SK-MEL-5 (cell line): ENCODE measurements at regions not wholly inside any gene's neighbourhood (a gene's known extent, or its start where the extent isn't known, plus 50 kb on each side); places are given as distances from the start of the nearest gene placed in this dataset.

Source experiments
- DNase-seq: peaks from one replicate; pipeline ENCODE4 v3.0.0-alpha.2; 2016; ENCODE audit warnings: low read depth, low spot score
- in situ Hi-C: cut with HindIII; loops from 2 replicates; pipeline ENCODE4 v1.10.0; 2016; ENCODE audit warnings: low sequenced_read_pairs, high pct_unique_total_duplicates, low pct_unique_long_range_greater_than_20kb

DNA sequence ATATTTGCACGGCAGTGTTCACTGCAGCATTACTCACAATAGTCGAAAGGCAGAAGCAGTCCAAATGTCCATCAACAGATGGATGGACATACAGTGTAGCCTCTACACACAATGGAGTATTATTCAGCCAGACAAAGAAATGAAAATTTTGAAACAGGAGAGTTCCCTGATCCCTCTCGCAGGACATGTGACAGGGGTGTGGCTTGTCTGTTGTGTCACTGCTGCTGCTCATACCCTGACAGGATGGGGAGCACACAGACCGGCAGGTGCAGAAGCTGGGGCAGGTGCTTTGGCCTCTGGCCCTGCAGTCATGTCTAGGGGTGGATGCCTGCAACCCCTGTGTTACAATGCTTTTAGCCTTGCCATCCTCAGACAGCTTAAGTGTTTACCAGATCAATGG lies 204.3 kb downstream of the EFNB2 start:
- DNase-seq, result no peak
- in situ Hi-C loops, result no loop called here

DNA sequence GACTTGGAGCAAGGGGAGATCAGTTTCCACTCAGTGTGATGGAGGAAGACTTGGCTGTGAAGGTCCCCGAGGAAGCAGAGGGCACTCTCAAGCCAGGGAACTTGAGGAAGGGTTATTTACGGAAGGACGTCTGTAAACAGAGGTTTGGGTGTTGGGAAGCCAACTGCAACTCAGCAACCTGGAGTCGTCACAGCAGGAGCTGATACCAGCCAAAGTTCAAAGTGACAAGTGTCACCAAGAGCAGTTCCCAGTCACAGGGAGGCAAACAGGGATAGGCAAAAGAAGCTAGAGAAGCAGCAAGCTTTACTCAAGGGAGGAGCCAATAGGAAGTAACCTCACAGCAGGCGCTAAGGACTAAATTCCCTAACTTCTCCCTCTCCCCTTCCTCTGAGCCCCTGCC lies 205.5 kb downstream of the EFNB2 start:
- DNase-seq, result no peak
- in situ Hi-C loops, result no loop called here

DNA sequence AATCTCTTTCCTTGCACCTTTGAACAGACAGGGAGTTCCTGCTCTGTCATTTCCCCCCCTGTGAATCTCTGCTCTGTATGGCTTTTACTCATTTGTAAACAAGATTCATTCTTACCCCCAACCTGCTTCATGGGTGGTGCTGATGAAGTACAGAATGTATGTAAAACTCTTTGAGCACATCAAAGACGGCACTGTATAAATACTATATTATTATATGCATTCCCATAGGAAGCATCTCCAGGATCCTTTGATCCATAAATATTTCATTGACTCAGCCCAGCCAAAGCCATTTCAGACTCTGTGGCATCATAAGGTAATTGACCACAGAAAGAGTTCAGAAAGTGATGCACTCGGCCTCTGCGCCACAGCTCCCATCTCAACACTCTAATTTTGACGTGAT lies 208.7 kb downstream of the EFNB2 start:
- DNase-seq, result no peak
- in situ Hi-C loops, result no loop called here

DNA sequence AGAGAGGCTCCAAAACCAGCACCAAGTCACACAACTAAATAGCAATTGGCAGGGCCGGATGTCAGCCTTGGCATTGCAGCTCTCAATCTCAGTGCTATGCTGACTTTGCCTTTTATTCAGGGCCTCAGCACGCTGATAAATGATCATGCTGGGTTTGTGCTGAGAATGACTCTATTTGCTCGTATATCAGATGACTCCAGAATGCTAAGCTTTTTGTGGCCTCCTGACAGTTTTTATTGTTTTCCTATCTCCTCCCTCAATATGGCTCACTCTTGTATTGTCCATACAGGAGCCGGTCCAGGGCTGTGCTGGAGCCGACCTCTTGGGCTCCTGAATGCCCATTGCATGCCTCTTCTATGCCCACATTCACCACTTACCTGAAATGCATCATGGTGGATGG lies 211.0 kb downstream of the EFNB2 start:
- DNase-seq, result no peak
- in situ Hi-C loops, result no loop called here

DNA sequence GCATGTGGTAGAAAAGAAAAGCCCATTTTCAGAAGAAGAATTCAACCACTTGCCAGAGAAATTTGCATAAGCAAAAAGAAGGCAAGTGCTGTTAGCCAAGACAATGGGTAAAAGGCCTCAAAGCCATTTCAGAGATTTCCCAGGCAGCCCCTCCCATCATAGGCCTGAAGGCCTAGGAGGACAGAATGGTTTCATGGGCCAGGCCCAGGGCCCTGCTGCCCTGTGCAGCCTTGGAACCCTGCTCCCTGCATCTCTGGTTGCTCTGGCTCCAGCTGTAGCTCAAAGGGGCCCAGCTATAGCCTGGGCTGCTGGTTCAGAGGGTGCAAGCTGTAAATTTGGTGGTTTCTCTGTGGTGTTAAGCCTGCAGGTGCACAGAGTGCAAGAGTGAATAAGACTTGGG lies 212.8 kb downstream of the EFNB2 start:
- DNase-seq, result no peak
- in situ Hi-C loops, result no loop called here

DNA sequence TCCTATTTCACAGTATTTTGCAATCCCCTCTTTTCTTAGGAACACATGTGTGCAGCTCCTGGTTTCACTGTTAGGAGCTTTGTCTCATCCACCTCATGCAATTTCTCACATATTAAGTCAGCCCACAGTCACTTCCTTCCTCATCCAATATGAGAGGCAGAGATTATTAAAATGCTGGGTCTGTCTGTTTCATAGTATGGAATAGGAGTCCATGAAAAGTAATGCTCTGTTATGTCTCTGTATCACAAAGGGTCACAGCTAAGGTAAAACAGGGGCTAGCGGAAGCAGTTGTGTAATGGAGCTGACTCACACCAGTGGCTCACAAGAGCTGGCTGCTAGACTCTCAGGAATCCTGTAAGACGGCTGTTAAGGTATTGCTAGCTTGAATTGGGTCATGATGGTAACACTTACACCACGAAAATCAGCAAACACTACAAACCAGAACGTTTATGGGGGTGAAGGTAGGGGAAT lies 216.5 kb downstream of the EFNB2 start:
- no peak for DNase-seq
- in situ Hi-C loops, result no loop called here

DNA sequence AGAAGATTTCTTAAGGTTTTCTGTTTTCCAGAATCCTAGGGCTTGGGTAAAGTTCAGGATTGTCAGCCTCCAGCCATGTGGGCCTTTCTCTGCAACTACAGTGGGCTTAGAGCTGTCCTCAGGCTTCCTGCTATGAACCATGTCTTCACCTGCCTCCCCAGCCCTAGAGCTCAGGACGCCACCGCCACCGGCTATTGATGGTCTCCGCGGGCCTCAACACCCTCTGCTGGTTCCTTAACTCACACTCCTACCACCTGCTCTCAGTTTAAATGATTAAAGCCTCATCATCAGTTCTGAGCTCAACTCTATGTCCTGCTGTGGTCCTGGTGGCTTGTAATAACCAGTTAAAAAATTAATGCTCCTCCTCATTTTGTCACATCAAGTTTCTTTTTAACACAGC lies 221.0 kb downstream of the EFNB2 start:
- DNase-seq, result no peak
- in situ Hi-C loops, result no loop called here

DNA sequence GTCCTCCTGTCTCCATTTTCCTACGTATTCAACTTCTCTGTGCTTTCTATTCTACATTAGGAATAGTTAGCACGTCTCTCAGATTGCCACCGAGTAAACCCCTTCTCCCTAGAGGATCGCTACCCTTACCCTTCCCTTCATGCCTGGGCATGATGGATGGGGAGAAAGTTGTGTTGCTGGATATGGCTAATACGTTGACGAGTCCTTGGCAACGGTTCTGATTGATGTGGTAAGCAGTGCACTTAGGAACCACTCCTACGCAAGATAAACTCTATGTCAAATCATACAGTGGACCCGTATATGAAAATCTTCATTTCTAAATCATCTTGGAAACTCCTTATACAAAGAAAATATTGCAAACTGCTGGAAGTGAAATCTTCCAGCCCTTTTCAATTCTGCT lies 224.5 kb downstream of the EFNB2 start:
- in situ Hi-C loops, result no loop called here
- DNase-seq, result no peak

DNA sequence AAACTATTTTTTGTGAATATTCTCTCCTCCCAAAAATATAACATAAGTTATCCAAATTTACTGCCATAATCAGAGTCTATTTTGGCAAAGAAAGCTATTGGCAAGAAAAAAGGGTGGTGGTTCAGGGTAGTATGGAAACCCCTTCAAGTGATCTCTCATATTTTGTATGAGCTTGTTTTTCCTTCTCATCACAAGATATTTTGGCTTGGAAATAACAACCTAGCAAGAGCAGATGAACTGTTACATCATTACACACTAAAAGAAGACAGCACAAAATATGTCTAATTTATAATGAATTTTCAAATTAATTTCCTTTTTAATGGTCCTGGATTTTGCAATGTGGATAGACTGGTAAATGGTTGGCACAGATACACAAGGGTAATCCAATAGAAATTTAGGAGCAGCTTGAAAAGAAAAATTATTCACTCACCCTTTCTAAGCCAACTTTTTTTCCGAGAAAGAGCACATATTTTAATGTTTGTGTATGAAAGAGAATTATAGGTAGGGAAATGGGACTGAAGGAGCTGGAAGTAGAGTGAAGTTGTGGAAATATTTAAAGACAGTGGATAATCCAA lies 225.1 kb downstream of the EFNB2 start:
- in situ Hi-C loops, result no loop called here

DNA sequence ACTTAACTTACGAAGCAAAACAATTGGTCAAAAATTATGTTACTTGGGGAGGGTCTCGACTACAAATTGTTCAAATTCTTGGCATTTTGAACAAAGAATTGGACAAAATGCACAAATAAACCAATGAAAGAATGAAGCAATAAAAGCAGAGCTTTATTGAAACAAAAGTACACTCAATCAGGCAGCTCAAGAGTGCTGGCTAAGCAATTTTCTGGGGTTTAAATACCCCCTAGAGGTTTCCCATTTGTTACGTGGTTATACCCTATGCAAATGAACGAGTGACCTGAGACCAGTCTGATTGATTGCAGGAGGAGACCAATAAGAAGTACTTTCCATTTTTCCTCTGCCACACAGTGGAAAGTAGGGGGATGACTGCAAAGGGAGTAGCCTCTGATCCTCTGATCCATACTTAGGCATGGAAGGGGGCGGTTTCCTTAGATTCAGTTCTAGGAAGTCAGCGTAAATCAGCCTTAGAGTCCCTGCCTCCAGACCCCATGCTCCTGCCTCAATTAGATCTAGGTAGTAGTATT lies 228.6 kb downstream of the EFNB2 start:
- DNase-seq, result no peak
- in situ Hi-C loops, result no loop called here

More for the DNA sequence above, 225.1 kb downstream of the EFNB2 start:
- DNase-seq, result no peak

DNA sequence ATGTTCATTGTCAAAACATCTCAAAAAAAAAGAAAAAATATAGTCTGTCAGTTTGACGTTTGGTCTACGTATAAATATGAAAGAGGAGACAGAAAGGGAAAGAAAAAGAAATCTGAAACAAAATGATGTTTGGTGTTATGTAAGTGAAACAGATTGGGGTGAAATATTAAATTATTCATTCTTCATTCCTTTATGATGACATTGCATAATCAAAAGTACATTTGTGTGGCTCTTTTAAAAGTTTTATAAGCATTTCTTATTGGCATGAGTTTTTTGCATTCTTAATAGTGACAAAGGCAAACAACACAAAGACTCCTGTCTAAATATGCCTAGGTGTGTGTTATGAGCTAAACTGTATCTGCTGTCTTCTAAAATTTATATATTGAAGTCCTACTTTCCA lies 232.6 kb downstream of the EFNB2 start:
- in situ Hi-C loops, result no loop called here
- no peak for DNase-seq

DNA sequence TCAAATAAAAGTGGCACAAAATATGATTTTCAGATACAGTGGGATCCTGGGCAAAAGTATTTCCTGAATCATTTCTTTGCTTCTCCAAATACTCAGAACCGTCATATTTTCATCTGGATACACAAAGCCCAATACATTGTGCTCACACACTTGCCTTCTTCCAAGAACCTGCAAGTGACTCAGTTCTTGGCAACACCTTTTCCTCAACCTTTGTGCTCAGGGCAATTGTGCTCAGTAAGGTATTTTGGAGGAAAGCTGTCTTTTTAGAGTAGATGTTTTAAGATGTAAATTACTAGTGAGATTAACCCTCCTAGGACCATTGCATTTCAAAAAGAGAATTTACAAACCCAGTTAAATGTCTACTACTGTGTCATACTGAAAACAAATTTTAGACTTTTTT lies 233.5 kb downstream of the EFNB2 start:
- in situ Hi-C loops, result no loop called here
- no peak for DNase-seq

DNA sequence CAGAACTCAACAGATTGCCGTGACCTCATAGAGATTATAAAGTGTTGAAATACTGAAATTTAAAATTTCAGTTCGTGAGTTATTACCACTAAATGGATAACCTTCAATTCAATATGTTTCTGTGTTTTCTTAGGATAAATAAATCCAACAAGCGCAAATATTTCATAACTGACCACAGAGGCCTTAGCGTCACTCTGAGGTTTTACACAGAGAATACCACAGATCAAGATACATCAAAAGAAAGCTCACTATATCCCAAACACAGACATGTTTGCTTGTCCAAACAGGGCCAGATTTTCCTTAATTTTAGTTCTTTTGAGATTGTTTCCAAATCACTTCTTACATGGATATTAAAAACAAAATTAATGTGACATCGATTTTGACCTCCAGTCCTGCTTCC lies 235.8 kb downstream of the EFNB2 start:
- DNase-seq, result no peak
- in situ Hi-C loops, result no loop called here

DNA sequence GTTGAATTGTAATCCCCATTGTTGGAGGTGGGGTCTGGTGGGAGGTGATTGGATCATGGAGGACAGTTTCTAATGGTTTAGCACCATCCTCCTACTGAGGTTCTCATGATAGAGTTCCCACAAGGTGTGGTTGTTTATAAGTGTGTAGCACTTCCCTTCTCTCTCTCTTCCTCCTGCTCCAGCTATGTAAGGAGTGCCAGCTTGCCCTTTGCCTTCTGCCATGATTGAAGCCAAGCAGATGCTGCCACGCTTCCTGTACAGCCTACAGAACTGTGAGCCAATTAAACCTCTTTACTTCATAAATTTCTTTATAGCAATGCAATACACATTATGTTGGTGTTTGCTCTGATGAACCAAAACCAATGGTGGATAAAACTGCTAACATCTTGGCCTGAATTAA lies 238.2 kb downstream of the EFNB2 start:
- no peak for DNase-seq
- in situ Hi-C loops, result no loop called here

DNA sequence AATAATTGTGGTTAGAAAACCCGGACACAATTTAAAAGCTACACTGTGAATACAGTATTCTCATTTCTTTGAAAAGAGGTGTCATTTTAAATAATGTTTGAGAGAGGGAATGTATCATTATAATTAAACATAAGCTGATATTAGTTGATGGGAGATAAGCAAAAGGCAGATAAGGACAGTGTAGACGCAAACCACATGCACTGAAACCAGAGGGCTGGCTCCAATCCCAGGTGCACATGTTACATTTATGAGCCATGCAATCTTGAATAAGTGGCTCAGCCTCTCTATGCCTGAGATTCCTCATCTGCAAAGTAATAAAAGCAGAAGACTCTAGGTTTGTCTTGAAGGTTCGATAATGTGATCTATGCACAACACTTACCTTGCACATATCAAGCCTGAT lies 238.7 kb downstream of the EFNB2 start:
- in situ Hi-C loops, result no loop called here

DNA sequence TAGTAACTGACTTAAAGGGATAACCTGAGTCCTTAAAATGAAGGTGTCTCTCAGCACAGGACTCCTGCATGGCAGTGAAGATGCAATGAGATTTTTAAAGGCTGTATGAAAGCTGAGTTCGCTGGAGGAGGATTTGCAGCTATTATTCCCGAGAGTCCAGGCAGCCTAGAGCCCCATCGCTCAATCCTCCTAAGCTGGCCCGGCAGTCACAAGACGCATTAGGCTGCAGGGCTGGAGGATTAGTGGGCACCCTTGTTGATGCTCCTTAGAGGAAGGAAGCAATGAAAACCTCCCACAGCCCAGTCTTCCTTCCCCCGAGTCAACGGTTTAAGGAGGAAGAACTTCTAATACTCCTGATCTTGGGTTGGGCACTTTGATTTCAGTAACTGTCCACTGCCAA lies 239.5 kb downstream of the EFNB2 start:
- in situ Hi-C loops, result no loop called here
- DNase-seq, result no peak

More for the DNA sequence above, 238.7 kb downstream of the EFNB2 start:
- no peak for DNase-seq

DNA sequence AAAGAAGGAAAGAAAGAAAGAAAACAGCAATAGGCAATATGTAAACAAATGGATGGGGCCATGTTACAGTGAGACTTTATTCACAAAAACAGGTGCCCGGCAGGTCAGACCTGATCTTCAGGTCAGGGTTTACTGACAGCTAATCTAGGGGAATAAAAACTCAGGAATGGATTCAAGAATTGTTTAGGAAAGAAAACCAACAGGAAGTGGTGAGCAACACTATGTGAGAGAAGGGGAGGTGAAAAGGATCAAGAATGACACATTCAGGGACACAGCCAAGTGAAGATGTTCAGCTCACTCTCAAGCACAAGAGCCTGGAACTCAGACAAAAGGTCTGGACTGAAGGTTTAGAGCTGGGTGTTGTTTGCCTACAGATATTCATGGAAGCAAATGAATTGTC lies 244.5 kb downstream of the EFNB2 start:
- DNase-seq, result no peak
- in situ Hi-C loops, result no loop called here

DNA sequence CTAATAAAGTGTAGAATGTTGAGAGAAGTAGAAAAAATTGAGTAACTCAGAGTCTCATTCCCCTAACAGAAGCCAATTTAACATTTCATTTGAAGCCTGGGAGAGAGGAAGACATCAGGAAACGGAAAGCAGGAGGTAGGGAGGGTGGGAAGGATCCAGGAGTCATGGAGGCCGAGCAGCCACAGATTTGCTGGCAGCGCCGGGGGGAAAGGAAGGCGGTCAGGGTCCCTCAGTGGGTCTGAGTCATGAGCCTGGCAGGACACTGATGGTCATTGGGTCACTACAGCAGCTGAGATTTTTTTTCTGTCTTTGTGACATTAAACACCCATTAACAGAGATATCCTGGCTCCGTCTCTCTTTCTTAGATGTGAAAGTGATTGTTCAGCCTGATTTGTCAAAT lies 248.1 kb downstream of the EFNB2 start:
- in situ Hi-C loops, result no loop called here
- DNase-seq, result no peak

DNA sequence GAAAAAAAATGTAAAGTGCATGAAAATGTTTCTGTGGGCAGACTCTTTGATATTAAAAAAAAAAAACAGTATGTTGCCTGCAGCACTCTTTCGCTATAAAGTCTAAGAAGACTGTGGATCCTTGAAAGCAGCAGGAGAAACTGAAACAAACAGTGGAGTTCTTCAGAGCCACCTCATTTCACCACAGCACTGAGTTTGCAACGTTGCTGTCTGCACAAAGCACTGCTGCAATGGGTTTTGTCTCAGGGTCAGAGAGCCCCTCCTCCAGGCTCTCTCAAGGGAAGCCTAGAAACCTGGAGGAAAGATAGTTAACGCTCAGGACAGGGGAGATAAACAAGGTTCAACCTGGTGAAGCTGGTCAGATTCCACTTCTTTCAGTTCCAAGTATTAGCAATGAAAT lies 248.7 kb downstream of the EFNB2 start:
- no peak for DNase-seq
- in situ Hi-C loops, result no loop called here

DNA sequence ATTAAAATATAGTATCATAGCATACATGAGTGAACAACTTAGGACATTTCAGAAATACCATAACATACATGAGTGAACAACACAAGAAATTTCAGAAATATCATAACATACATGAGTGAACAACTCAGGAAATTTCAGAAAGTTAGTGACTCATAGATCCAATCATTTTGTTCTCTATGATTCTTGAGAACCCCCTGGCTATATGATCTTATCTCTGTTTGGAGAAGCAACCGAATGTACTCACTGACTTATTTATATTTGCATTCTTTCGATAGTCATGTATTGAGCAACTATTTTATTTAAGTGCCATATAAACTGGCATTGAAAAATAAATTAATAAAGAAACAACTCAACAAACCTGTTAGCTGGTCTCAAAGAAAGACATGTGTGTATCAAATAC lies 251.1 kb downstream of the EFNB2 start:
- DNase-seq, result no peak
- in situ Hi-C loops, result no loop called here
